Endothelial cell of umbilical vein (primary cell): ENCODE measurements at regions not wholly inside any gene's neighbourhood (a gene's known extent, or its start where the extent isn't known, plus 50 kb on each side); places are given as distances from the start of the nearest gene placed in this dataset.

Experiments
- BruUV-seq: library from RNA; stranded (reverse); fragments of 400-500 nt; replicated peaks from 2 replicates; lab custom pipeline; 2021; lab: Mats Ljungman, UMichigan
- CTCF ChIA-PET: fragments of 300-600, 350-600 bp; sonication (Branson Sonifier 250); formaldehyde crosslinking; loops from one replicate; lab custom pipeline; 2021; ENCODE audit warnings: antibody characterized with exemption, inconsistent platforms; lab: Charles Lee
- POLR2A ChIA-PET: fragments of 300-600, 350-600 bp; sonication (Branson Sonifier 250); formaldehyde crosslinking; loops from one replicate; lab custom pipeline; 2021; ENCODE audit warnings: antibody characterized with exemption, inconsistent platforms; lab: Charles Lee
- DNase-seq: peaks from one replicate; pipeline ENCODE4 v3.0.0-alpha.2; 2011; ENCODE audit warnings: low read depth, low spot score
- FAIRE-seq: peaks from 2 replicates; lab custom pipeline; 2011; peaks lifted over from hg19 to GRCh38; lab: Jason Lieb, UNC
- H2AFZ ChIP-seq: 2 replicates; pipeline ENCODE4 v1.6.0; 2012; ENCODE audit warnings: low read depth, low read length, control low read depth, inconsistent platforms
- H3K27ac ChIP-seq: 2 replicates; pipeline ENCODE4 v1.5.1; 2011; ENCODE audit warnings: low read depth, mild to moderate bottlenecking, control low read depth, low read length, moderate library complexity; ENCODE audit not compliant: insufficient read depth
- H3K27me3 ChIP-seq, 2 experiments: 2 replicates each; pipeline versions ENCODE4 v1.6.0 to v1.6.1; 2011; ENCODE audit warnings: low read length in 2 of 2, mixed read lengths in 1 of 2; ENCODE audit not compliant: control insufficient read depth in 2 of 2, insufficient read depth in 2 of 2
- H3K36me3 ChIP-seq, 2 experiments: 2 replicates in 1 of 2; 3 replicates in 1 of 2; pipeline ENCODE4 v1.5.1; 2011; ENCODE audit warnings: low read length in 2 of 2, mild to moderate bottlenecking in 1 of 2, moderate library complexity in 1 of 2; ENCODE audit not compliant: control insufficient read depth in 2 of 2, insufficient read depth in 2 of 2; ENCODE audit errors: extremely low read depth in 1 of 2
- H3K4me1 ChIP-seq: 3 replicates; pipeline ENCODE4 v1.5.1; 2011; ENCODE audit warnings: mild to moderate bottlenecking, low read length; ENCODE audit not compliant: control insufficient read depth, insufficient read depth; ENCODE audit errors: extremely low read depth
- H3K4me2 ChIP-seq: 2 replicates; pipeline ENCODE4 v1.6.1; 2011; ENCODE audit warnings: low read length, control low read depth, mixed read lengths; ENCODE audit not compliant: insufficient read depth
- H3K4me3 ChIP-seq, 3 experiments: fragments of 200-600 bp in 1 of 3; sonication (generic), shearing (Covaris generic) in 1 of 3; replicated peaks in 1 of 3; 2 replicates each; pipeline ENCODE4 v1.5.1; 2011 to 2016; ENCODE audit warnings: control low read depth in 3 of 3, low read length in 3 of 3, mild to moderate bottlenecking in 2 of 3, inconsistent platforms in 1 of 3, low read depth in 1 of 3, moderate library complexity in 1 of 3; ENCODE audit not compliant: insufficient read depth in 1 of 3
- H3K79me2 ChIP-seq: 2 replicates; pipeline ENCODE4 v1.6.0; 2012; ENCODE audit warnings: low read length, inconsistent platforms; ENCODE audit not compliant: control insufficient read depth, insufficient read depth
- H3K9ac ChIP-seq: replicated peaks from 2 replicates; pipeline ENCODE3; 2011; ENCODE audit warnings: low read length, control low read depth; ENCODE audit not compliant: insufficient read depth; ENCODE audit errors: extremely low read depth
- H3K9me1 ChIP-seq: replicated peaks from 3 replicates; pipeline ENCODE4 v1.6.0; 2011; ENCODE audit warnings: mild to moderate bottlenecking, low read length; ENCODE audit not compliant: control insufficient read depth, insufficient read depth; ENCODE audit errors: extremely low read depth
- H3K9me3 ChIP-seq: replicated peaks from 2 replicates; pipeline ENCODE4 v1.5.1; 2012; ENCODE audit warnings: low read length, inconsistent platforms; ENCODE audit not compliant: control insufficient read depth, insufficient read depth
- H4K20me1 ChIP-seq: replicated peaks from 2 replicates; pipeline ENCODE3; 2011; ENCODE audit warnings: mild to moderate bottlenecking, low read length; ENCODE audit not compliant: control insufficient read depth, insufficient read depth; ENCODE audit errors: extremely low read depth
- EZH2 ChIP-seq: IDR thresholded peaks from 2 replicates; pipeline ENCODE4 v1.6.1; 2012; ENCODE audit warnings: borderline replicate concordance, low read depth, mild to moderate bottlenecking, moderate library complexity, low read length, inconsistent platforms; ENCODE audit not compliant: severe bottlenecking
- FOS ChIP-seq: IDR thresholded peaks from 2 replicates; pipeline ENCODE4 v1.6.1; 2011; ENCODE audit warnings: mild to moderate bottlenecking, low read length, moderate library complexity, borderline replicate concordance; ENCODE audit not compliant: insufficient read depth
- GATA2 ChIP-seq: IDR thresholded peaks from 2 replicates; pipeline ENCODE4 v1.7.0; 2011; ENCODE audit warnings: low read depth, mild to moderate bottlenecking, moderate library complexity, mixed read lengths, low read length; ENCODE audit not compliant: insufficient read length, insufficient read depth
- JUN ChIP-seq: IDR thresholded peaks from 2 replicates; pipeline ENCODE4 v1.6.1; 2011; ENCODE audit warnings: borderline replicate concordance, low read depth; ENCODE audit not compliant: insufficient read length, insufficient read depth
- MAX ChIP-seq: IDR thresholded peaks from 2 replicates; pipeline ENCODE4 v1.6.1; 2011; ENCODE audit not compliant: insufficient read depth, insufficient read length
- MYC ChIP-seq: IDR thresholded peaks from one replicate; pipeline ENCODE4 v1.6.1; 2011; ENCODE audit warnings: mild to moderate bottlenecking, low read depth, low read length
- POLR2A ChIP-seq: IDR thresholded peaks from 2 replicates; pipeline ENCODE4 v1.6.1; 2012; ENCODE audit warnings: low read depth, mild to moderate bottlenecking, control low read depth, low read length
- POLR2AphosphoS5 ChIP-seq: IDR thresholded peaks from 2 replicates; pipeline ENCODE4 v1.6.1; 2012; ENCODE audit warnings: low read depth, mild to moderate bottlenecking, control low read depth, low read length, moderate library complexity; ENCODE audit not compliant: insufficient read depth
- dilution Hi-C: fragments of 300-500 bp; cut with MboI; formaldehyde crosslinking; loops from one replicate; pipeline ENCODE4 v1.15.0; 2019; ENCODE audit warnings: low sequenced_read_pairs; ENCODE audit not compliant: extremely low pct_ligation_motif_present
- intact Hi-C: fragments of 100-400 bp; cut with micrococcal nuclease; formaldehyde crosslinking; loops from one replicate; pipeline ENCODE4 v1.10.0; 2022
- TF ChIP-seq, protein P1 (sequence below), 2 donors: IDR thresholded peaks; 1 replicate in 1 of 2; 2 replicates in 1 of 2; pipeline ENCODE4 v1.5.1; 2011; ENCODE audit warnings: low read length in 2 of 2, mild to moderate bottlenecking in 2 of 2, moderate library complexity in 2 of 2, control low read depth in 1 of 2, inconsistent platforms in 1 of 2, low read depth in 1 of 2; ENCODE audit not compliant: insufficient read depth in 1 of 2; ENCODE audit errors: extremely low read depth in 1 of 2

DNA sequence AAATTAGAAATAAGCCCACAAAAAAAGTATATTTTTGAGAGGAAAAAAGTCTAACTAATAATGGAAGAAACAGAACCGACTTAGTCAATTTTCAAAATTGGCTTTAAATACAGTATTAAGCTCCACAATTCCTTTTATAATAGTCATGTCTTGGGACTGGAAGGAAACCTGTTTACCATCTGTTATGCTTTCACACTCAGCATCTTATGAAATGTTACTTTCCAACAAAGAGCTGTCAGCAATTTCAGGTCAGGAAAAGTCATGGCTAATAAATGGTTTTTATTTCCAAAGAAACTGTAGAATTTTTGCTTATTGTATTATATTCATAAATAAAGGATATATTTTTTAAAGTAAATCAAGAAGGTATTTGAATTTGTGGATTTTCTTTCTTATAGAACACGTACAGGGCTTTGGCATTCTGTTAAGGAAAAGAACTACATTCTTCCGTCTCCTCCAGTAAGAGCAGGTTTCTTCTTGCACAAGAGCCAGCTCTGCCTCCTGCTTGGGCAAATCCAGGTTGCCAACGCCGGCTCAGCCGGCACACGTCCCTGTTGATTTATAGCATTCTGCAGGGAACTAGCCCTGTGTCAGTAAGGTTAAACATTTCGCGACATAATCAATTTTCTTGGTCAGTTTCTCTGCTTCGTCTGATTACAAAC lies 52.9 kb upstream of the GPR12 start:
- no peaks in the 10 kb centered on the region for H3K9me3 ChIP-seq
- DNase-seq (no peak), FAIRE-seq (no peak)
- no peak overlapping the region for H2AFZ ChIP-seq
- no peaks in the 10 kb centered on the region for H3K9me1 ChIP-seq
- POLR2A ChIA-PET: no interaction called here
- dilution Hi-C loops: no loop called here
- BruUV-seq: no TSS peak
- CTCF ChIA-PET: no interaction called here
- peaks cover 2 to 5% of the 10 kb centered on the region in 2 experiments for H3K27me3 ChIP-seq
- intact Hi-C loops: no loop called here
- no peak overlapping the region for H3K4me3 ChIP-seq
- no peaks in the 10 kb centered on the region for H4K20me1 ChIP-seq
- TF ChIP-seq MAX (no peak), POLR2A (no peak), MYC (no peak)
- TF ChIP-seq, protein P1, sequence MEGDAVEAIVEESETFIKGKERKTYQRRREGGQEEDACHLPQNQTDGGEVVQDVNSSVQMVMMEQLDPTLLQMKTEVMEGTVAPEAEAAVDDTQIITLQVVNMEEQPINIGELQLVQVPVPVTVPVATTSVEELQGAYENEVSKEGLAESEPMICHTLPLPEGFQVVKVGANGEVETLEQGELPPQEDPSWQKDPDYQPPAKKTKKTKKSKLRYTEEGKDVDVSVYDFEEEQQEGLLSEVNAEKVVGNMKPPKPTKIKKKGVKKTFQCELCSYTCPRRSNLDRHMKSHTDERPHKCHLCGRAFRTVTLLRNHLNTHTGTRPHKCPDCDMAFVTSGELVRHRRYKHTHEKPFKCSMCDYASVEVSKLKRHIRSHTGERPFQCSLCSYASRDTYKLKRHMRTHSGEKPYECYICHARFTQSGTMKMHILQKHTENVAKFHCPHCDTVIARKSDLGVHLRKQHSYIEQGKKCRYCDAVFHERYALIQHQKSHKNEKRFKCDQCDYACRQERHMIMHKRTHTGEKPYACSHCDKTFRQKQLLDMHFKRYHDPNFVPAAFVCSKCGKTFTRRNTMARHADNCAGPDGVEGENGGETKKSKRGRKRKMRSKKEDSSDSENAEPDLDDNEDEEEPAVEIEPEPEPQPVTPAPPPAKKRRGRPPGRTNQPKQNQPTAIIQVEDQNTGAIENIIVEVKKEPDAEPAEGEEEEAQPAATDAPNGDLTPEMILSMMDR (IDR thresholded peaks at IDR 0.05; ENCODE audit: extremely low read depth in 1 of 2, insufficient read depth in 1 of 2, low read depth in 1 of 2, low read length in 2 of 2): no peak
- H3K36me3 ChIP-seq: no peaks in the 10 kb centered on the region
- no peak overlapping the region for H3K9ac ChIP-seq
- H3K27ac ChIP-seq: no peak overlapping the region
- H3K79me2 ChIP-seq: no peaks in the 10 kb centered on the region
- no peak overlapping the region for H3K4me2 ChIP-seq
- no peaks in the 10 kb centered on the region for H3K4me1 ChIP-seq

DNA sequence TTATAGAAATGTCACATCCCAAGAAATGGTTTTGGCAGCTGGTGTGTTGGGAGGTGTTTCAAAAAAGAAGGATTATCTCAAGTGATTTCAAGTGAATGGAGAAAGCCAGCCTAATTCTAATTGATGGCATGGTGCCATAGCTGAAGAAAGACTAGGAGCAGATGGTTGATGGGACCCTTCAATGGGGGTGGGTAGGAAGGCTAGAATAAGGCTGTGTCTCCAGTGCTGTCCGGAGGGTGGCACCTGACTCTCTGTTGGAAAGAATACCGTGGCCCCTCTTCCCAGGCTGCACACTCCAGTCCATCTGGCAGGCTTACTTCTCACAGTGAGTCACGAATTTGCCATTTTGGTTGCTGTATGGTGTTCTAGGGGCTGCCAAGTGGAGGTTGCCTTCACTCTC lies 51.0 kb upstream of the GPR12 start:
- Histone ChIP-seq H3K9me3 (no peaks in the 10 kb centered on the region), H3K4me2 (no peak overlapping the region), H2AFZ (no peak overlapping the region), H3K27ac (no peak overlapping the region), H4K20me1 (no peaks in the 10 kb centered on the region), H3K9me1 (no peaks in the 10 kb centered on the region), H3K79me2 (no peaks in the 10 kb centered on the region), H3K4me1 (no peaks in the 10 kb centered on the region), H3K4me3 (no peak overlapping the region), H3K9ac (no peak overlapping the region), H3K36me3 (no peaks in the 10 kb centered on the region), H3K27me3 (peaks cover 2 to 5% of the 10 kb centered on the region in 2 experiments)
- FAIRE-seq: no peak
- BruUV-seq: no TSS peak
- intact Hi-C loops: no loop called here
- TF ChIP-seq MYC: no peak
- no peak for TF ChIP-seq JUN
- TF ChIP-seq POLR2A: no peak
- TF ChIP-seq EZH2: no peak
- no peak for TF ChIP-seq FOS
- no peak for TF ChIP-seq POLR2AphosphoS5
- TF ChIP-seq MAX: no peak
- TF ChIP-seq, protein P1 (IDR thresholded peaks at IDR 0.05; ENCODE audit: extremely low read depth in 1 of 2, insufficient read depth in 1 of 2, low read depth in 1 of 2, low read length in 2 of 2): no peak
- no peak for TF ChIP-seq GATA2
- ChIA-PET CTCF (no interaction called here), POLR2A (no interaction called here)
- DNase-seq: no peak
- dilution Hi-C loops: no loop called here
